Glutamatergic neuron (in vitro differentiated cells): ENCODE measurements at regions not wholly inside any gene's neighbourhood (a gene's known extent, or its start where the extent isn't known, plus 50 kb on each side); places are given as distances from the start of the nearest gene placed in this dataset.

Experiments used
- DNase-seq: peaks from one replicate; pipeline ENCODE4 v3.0.0; 2022
- H3K27ac Mint-ChIP-seq: one replicate; pipeline ENCODE4 v1.8.0; 2020; ENCODE audit warnings: mild to moderate bottlenecking, mixed read lengths, inconsistent platforms; ENCODE audit not compliant: unreplicated experiment
- H3K27me3 Mint-ChIP-seq: one replicate; pipeline ENCODE4 v1.8.0; 2020; ENCODE audit warnings: mild to moderate bottlenecking, moderate library complexity, mixed read lengths, inconsistent platforms; ENCODE audit not compliant: unreplicated experiment
- H3K36me3 Mint-ChIP-seq: one replicate; pipeline ENCODE4 v1.8.0; 2020; ENCODE audit warnings: mild to moderate bottlenecking, mixed read lengths, inconsistent platforms; ENCODE audit not compliant: unreplicated experiment
- H3K4me1 Mint-ChIP-seq: one replicate; pipeline ENCODE4 v1.8.0; 2020; ENCODE audit warnings: mild to moderate bottlenecking, low read depth, mixed read lengths, inconsistent platforms; ENCODE audit not compliant: unreplicated experiment
- H3K4me3 Mint-ChIP-seq: one replicate; pipeline ENCODE4 v1.8.0; 2020; ENCODE audit warnings: mild to moderate bottlenecking, mixed read lengths, inconsistent platforms; ENCODE audit not compliant: unreplicated experiment
- H3K9me3 Mint-ChIP-seq: one replicate; pipeline ENCODE4 v1.8.0; 2020; ENCODE audit warnings: mild to moderate bottlenecking, moderate library complexity, mixed read lengths, inconsistent platforms; ENCODE audit not compliant: unreplicated experiment
- CTCF ChIP-seq: fragments of 200-600 bp; sonication (generic); IDR thresholded peaks from one replicate; pipeline ENCODE4 v1.5.0; 2021; ENCODE audit not compliant: partially characterized antibody, unreplicated experiment

DNA sequence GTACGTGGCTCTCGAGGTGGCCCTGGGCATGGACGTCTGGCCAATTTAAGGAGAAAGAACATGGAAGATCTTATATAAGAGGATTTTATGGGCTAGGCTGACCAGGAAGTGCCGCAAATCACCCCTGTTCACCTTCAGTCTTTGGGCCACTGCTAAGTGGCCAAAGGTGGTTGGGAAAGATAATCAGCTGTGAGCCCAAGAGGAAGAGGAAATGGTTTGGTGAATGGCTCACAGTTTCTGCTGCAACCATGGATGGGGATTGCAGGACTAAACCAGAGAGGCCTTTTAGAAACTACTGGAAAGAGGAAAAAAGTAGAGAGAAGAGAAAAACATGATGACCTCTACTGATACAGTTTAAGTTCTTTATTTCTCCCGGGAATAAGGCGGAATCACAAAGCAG, 96.0 kb upstream of the ARHGAP20 start:
- no peaks in the 10 kb centered on the region for H3K9me3 Mint-ChIP-seq
- H3K4me1 Mint-ChIP-seq: no peaks in the 10 kb centered on the region
- no peak for DNase-seq
- H3K4me3 Mint-ChIP-seq: no peak overlapping the region
- H3K36me3 Mint-ChIP-seq: no peaks in the 10 kb centered on the region
- no peaks in the 10 kb centered on the region for H3K27me3 Mint-ChIP-seq
- no peak for TF ChIP-seq CTCF
- no peak overlapping the region for H3K27ac Mint-ChIP-seq

DNA sequence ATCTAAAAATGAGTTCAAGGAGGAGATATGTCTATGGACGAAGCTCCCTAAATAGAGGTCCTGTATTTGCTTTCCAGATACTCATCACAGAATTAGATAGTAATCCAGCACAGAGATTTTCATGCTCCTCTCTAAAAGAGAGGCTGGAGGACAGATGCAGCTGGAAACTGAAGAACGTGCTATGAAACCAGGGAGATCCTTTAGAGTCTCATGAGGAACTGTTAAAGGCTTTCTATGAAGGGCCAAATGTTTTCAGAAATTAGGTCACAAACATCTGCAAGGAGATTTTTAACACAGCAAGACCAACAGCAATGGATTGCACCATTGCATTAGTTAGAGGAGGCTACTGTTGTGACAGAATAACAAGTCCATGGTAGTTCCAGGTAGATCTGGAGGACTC, 95.6 kb upstream of the ARHGAP20 start:
- H3K27me3 Mint-ChIP-seq: no peaks in the 10 kb centered on the region
- no peaks in the 10 kb centered on the region for H3K4me1 Mint-ChIP-seq
- no peak for TF ChIP-seq CTCF
- DNase-seq: no peak
- H3K27ac Mint-ChIP-seq: no peak overlapping the region
- no peaks in the 10 kb centered on the region for H3K36me3 Mint-ChIP-seq
- no peaks in the 10 kb centered on the region for H3K9me3 Mint-ChIP-seq
- H3K4me3 Mint-ChIP-seq: no peak overlapping the region

DNA sequence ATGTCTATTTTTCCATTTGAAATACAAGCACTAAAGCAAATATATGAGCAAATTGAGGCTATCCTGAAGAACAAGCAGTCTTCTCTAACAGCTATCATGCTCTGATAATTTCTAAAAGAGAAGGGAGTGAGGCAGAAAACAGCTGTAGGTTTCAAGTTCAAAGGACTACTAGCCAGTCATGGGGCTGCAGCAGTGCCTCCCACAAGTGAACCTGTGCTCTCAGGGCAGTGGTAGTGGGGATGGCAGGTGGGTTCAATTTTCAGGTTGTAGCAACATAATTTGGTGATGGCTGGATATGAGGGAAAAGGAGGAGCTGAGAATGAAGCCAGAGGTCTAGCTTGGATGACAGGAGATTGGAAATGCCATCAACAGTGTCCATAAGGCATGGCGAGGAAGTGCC, 93.5 kb upstream of the ARHGAP20 start:
- Mint-ChIP-seq H3K36me3 (no peaks in the 10 kb centered on the region), H3K9me3 (no peaks in the 10 kb centered on the region), H3K27me3 (no peaks in the 10 kb centered on the region), H3K4me1 (no peaks in the 10 kb centered on the region), H3K4me3 (no peak overlapping the region), H3K27ac (no peak overlapping the region)
- no peak for DNase-seq
- no peak for TF ChIP-seq CTCF

DNA sequence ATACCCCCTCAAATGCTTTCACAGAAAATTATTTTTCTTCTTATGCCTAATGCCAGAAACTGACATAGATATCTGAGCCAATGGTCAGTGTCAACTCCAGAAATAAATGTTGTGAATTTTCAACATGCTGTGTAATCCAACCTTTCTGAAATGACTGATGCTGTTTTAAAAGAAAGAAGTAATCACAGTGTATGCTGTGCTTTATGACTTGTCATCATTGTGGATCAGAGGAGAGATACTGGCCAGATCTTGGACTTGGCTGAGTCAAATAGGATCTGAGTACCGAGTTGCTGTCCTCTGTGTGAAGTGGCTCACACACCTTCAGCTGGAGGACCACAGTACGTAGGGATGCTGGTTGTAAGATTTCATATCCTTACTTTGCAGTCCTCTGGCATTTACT, 89.9 kb upstream of the ARHGAP20 start:
- no peak for DNase-seq
- Mint-ChIP-seq H3K4me1 (no peaks in the 10 kb centered on the region), H3K9me3 (no peaks in the 10 kb centered on the region), H3K4me3 (no peak overlapping the region), H3K36me3 (no peaks in the 10 kb centered on the region), H3K27ac (no peak overlapping the region), H3K27me3 (no peaks in the 10 kb centered on the region)
- no peak for TF ChIP-seq CTCF

GRCh38 chr11:110801328-110801727, 89.1 kb upstream of the ARHGAP20 start:
- Mint-ChIP-seq H3K27me3 (no peaks in the 10 kb centered on the region), H3K4me1 (no peaks in the 10 kb centered on the region), H3K36me3 (no peaks in the 10 kb centered on the region), H3K4me3 (no peak overlapping the region), H3K27ac (no peak overlapping the region), H3K9me3 (no peaks in the 10 kb centered on the region)
- TF ChIP-seq CTCF: no peak
- DNase-seq: no peak
